ENCODE measurements at regions not wholly inside any gene's neighbourhood (a gene's known extent, or its start where the extent isn't known, plus 50 kb on each side); places are given as distances from the start of the nearest gene placed in this dataset.

GRCh38 chr4:179467878-179468277 is 2025.6 kb upstream of the AGA start:
- no peak for TF ChIP-seq POLR2A (IDR thresholded peaks at IDR 0.05)
- TF ChIP-seq, protein P1, sequence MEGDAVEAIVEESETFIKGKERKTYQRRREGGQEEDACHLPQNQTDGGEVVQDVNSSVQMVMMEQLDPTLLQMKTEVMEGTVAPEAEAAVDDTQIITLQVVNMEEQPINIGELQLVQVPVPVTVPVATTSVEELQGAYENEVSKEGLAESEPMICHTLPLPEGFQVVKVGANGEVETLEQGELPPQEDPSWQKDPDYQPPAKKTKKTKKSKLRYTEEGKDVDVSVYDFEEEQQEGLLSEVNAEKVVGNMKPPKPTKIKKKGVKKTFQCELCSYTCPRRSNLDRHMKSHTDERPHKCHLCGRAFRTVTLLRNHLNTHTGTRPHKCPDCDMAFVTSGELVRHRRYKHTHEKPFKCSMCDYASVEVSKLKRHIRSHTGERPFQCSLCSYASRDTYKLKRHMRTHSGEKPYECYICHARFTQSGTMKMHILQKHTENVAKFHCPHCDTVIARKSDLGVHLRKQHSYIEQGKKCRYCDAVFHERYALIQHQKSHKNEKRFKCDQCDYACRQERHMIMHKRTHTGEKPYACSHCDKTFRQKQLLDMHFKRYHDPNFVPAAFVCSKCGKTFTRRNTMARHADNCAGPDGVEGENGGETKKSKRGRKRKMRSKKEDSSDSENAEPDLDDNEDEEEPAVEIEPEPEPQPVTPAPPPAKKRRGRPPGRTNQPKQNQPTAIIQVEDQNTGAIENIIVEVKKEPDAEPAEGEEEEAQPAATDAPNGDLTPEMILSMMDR (IDR thresholded peaks at IDR 0.05 in 8 of 11, conservative IDR thresholded peaks at IDR 0.05 in 3 of 11): no peak
